Neural cell (in vitro differentiated cells): ENCODE measurements at regions not wholly inside any gene's neighbourhood (a gene's known extent, or its start where the extent isn't known, plus 50 kb on each side); places are given as distances from the start of the nearest gene placed in this dataset.

Experiments used
- H2AFZ ChIP-seq: fragments of 200-600, 300-800 bp; sonication (generic), shearing (Covaris generic); 2 replicates; pipeline ENCODE4 v1.6.0; 2014; ENCODE audit warnings: low read depth, mild to moderate bottlenecking, antibody characterized with exemption, low read length, moderate library complexity
- H3F3A ChIP-seq: fragments of 200-600 bp; shearing (Covaris generic); 2 replicates; pipeline ENCODE4 v1.6.1; 2016; ENCODE audit warnings: mild to moderate bottlenecking, moderate library complexity, mixed read lengths, antibody characterized with exemption, low read length; ENCODE audit not compliant: insufficient read depth, poor library complexity, severe bottlenecking
- H3K27ac ChIP-seq: fragments of 200-600, 300-800 bp; sonication (generic), shearing (Covaris generic); 2 replicates; pipeline ENCODE4 v1.5.1; 2014; ENCODE audit warnings: mild to moderate bottlenecking, low read length, moderate library complexity
- H3K27me3 ChIP-seq: fragments of 300-800, 200-600 bp; sonication (generic), shearing (Covaris generic); 2 replicates; pipeline ENCODE4 v1.6.0; 2014; ENCODE audit warnings: mild to moderate bottlenecking, low read depth, low read length, moderate library complexity; ENCODE audit not compliant: insufficient read depth
- H3K36me3 ChIP-seq: fragments of 300-800, 200-600 bp; sonication (generic), shearing (Covaris generic); 2 replicates; pipeline ENCODE4 v1.5.1; 2014; ENCODE audit warnings: mild to moderate bottlenecking, antibody characterized with exemption, low read length, moderate library complexity; ENCODE audit not compliant: insufficient read depth
- H3K4me2 ChIP-seq: fragments of 300-800, 200-600 bp; sonication (generic), shearing (Covaris generic); 2 replicates; pipeline ENCODE4 v1.6.0; 2014; ENCODE audit warnings: mild to moderate bottlenecking, low read length
- H3K4me3 ChIP-seq: fragments of 300-800, 200-600 bp; sonication (generic), shearing (Covaris generic); 2 replicates; pipeline ENCODE4 v1.5.1; 2014; ENCODE audit warnings: mild to moderate bottlenecking, low read length, moderate library complexity
- H3K79me2 ChIP-seq: fragments of 200-600 bp; shearing (Covaris generic); replicated peaks from 2 replicates; pipeline ENCODE4 v1.6.0; 2014; ENCODE audit warnings: mild to moderate bottlenecking, low read length, moderate library complexity; ENCODE audit not compliant: insufficient read depth
- H3K9ac ChIP-seq: fragments of 300-800, 200-600 bp; sonication (generic), shearing (Covaris generic); 2 replicates; pipeline ENCODE4 v1.6.1; 2016; ENCODE audit warnings: mild to moderate bottlenecking, low read length, mixed read lengths
- H3K9me2 ChIP-seq: fragments of 200-600 bp; shearing (Covaris generic); 2 replicates; pipeline ENCODE4 v1.6.1; 2016; ENCODE audit warnings: mild to moderate bottlenecking, low read length, mixed read lengths; ENCODE audit not compliant: insufficient read depth
- H3K9me3 ChIP-seq: fragments of 200-600, 300-800 bp; sonication (generic), shearing (Covaris generic); 2 replicates; pipeline ENCODE4 v1.6.1; 2016; ENCODE audit warnings: mild to moderate bottlenecking, mixed run types, low read length, moderate library complexity, mixed read lengths
- H4K20me1 ChIP-seq: fragments of 200-600 bp; shearing (Covaris generic); 2 replicates; pipeline ENCODE4 v1.6.1; 2016; ENCODE audit warnings: mild to moderate bottlenecking, mixed run types; ENCODE audit not compliant: insufficient read depth
- CTCF ChIP-seq: fragments of 450-650 bp; IDR thresholded peaks from 2 replicates; pipeline ENCODE4 v1.5.1; 2014; ENCODE audit warnings: antibody characterized with exemption, mild to moderate bottlenecking, moderate library complexity; ENCODE audit not compliant: poor library complexity, severe bottlenecking
- EP300 ChIP-seq: fragments of 450-650 bp; conservative IDR thresholded peaks from 2 replicates; pipeline ENCODE4 v1.6.1; 2014; ENCODE audit warnings: antibody characterized with exemption, mild to moderate bottlenecking, moderate library complexity; ENCODE audit not compliant: poor library complexity, severe bottlenecking
- EZH2 ChIP-seq: fragments of 200-600, 300-800 bp; shearing (Covaris generic), sonication (generic); IDR thresholded peaks from 2 replicates; pipeline ENCODE4 v1.6.1; 2014; ENCODE audit warnings: antibody characterized with exemption, low read length, borderline replicate concordance, mild to moderate bottlenecking; ENCODE audit not compliant: insufficient read depth, poor library complexity, severe bottlenecking
- MXI1 ChIP-seq: fragments of 450-650 bp; conservative IDR thresholded peaks from 2 replicates; pipeline ENCODE4 v1.6.1; 2014; ENCODE audit warnings: antibody characterized with exemption, mild to moderate bottlenecking; ENCODE audit not compliant: poor library complexity, severe bottlenecking
- POLR2AphosphoS5 ChIP-seq: IDR thresholded peaks from 2 replicates; pipeline ENCODE4 v1.6.1; 2012
- RAD21 ChIP-seq: fragments of 450-650 bp; conservative IDR thresholded peaks from 2 replicates; pipeline ENCODE4 v1.6.1; 2014; ENCODE audit warnings: antibody characterized with exemption, mild to moderate bottlenecking, moderate library complexity
- SMC3 ChIP-seq: fragments of 450-650 bp; conservative IDR thresholded peaks from 2 replicates; pipeline ENCODE4 v1.6.1; 2014; ENCODE audit warnings: antibody characterized with exemption, mild to moderate bottlenecking, moderate library complexity; ENCODE audit not compliant: poor library complexity
- TAF1 ChIP-seq: IDR thresholded peaks from 2 replicates; pipeline ENCODE4 v1.6.1; 2012; ENCODE audit warnings: low read depth
- TF ChIP-seq, protein P1 (sequence below): IDR thresholded peaks from 2 replicates; pipeline ENCODE4 v1.6.1; 2012; ENCODE audit warnings: borderline replicate concordance

GRCh38 chr6:114955363-114955762 is 612.5 kb upstream of the HS3ST5 start:
- H2AFZ ChIP-seq, result no peak overlapping the region
- no peak overlapping the region for H3K4me3 ChIP-seq
- H3K4me2 ChIP-seq, result no peak overlapping the region
- TF ChIP-seq POLR2AphosphoS5 (no peak), EP300 (no peak), EZH2 (no peak), CTCF (no peak), TAF1 (no peak), RAD21 (no peak)
- H3K79me2 ChIP-seq, result no peaks in the 10 kb centered on the region
- H3K27me3 ChIP-seq, result no peaks in the 10 kb centered on the region
- no peaks in the 10 kb centered on the region for H3K36me3 ChIP-seq
- no peak overlapping the region for H3K9ac ChIP-seq
- H3K9me3 ChIP-seq, result no peaks in the 10 kb centered on the region
- H4K20me1 ChIP-seq, result no peaks in the 10 kb centered on the region
- no peak overlapping the region for H3K27ac ChIP-seq
- no peaks in the 10 kb centered on the region for H3K9me2 ChIP-seq
- no peaks in the 10 kb centered on the region for H3F3A ChIP-seq

DNA sequence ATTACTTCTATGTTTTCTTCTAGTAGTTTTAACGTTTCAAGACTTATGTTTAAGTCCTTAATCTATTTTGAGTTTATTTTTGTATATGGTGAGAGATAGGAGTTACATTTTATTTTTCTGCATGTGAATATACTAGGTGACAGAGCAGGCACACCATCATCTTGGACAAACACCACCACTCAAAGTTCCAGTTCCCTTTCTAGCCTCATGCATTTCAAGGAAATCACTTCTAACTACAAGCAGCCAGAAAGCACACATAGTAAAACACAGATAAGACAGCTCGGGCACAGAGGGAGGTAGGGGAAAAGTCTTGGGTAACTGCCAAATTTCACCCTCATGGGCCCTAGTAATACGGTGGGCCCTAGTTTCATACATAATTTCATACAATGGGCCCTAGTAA is 609.4 kb upstream of the HS3ST5 start:
- no peaks in the 10 kb centered on the region for H3K79me2 ChIP-seq
- no peak overlapping the region for H3K4me3 ChIP-seq
- H2AFZ ChIP-seq, result no peak overlapping the region
- no peaks in the 10 kb centered on the region for H3K36me3 ChIP-seq
- no peaks in the 10 kb centered on the region for H3K27me3 ChIP-seq
- no peaks in the 10 kb centered on the region for H3F3A ChIP-seq
- H4K20me1 ChIP-seq, result no peaks in the 10 kb centered on the region
- TF ChIP-seq SMC3, result no peak
- TF ChIP-seq TAF1, result no peak
- H3K9ac ChIP-seq, result no peak overlapping the region
- no peaks in the 10 kb centered on the region for H3K9me3 ChIP-seq
- H3K4me2 ChIP-seq, result no peak overlapping the region
- no peak overlapping the region for H3K27ac ChIP-seq
- no peaks in the 10 kb centered on the region for H3K9me2 ChIP-seq

DNA sequence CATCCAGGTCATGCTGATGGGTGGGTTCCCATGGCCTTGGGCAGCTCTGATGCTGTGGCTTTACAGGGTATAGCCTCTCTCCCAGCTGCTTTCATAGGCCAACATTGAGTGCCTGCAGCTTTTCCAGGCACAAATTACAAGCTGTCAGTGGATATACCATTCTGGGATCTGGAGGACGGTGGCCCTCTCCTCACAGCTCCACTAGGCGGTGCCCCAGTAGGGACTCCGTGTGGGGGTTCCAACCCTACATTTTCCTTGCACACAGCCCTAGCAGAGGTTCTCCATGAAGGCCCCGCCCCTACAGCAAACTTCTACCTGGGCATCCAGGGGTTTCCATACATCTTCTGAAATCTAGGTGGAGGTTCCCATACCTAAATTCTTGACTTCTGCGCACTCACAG is 602.6 kb upstream of the HS3ST5 start:
- no peaks in the 10 kb centered on the region for H4K20me1 ChIP-seq
- TF ChIP-seq EP300 (no peak), TAF1 (no peak), MXI1 (no peak), RAD21 (no peak), POLR2AphosphoS5 (no peak), CTCF (no peak)
- TF ChIP-seq, protein P1, sequence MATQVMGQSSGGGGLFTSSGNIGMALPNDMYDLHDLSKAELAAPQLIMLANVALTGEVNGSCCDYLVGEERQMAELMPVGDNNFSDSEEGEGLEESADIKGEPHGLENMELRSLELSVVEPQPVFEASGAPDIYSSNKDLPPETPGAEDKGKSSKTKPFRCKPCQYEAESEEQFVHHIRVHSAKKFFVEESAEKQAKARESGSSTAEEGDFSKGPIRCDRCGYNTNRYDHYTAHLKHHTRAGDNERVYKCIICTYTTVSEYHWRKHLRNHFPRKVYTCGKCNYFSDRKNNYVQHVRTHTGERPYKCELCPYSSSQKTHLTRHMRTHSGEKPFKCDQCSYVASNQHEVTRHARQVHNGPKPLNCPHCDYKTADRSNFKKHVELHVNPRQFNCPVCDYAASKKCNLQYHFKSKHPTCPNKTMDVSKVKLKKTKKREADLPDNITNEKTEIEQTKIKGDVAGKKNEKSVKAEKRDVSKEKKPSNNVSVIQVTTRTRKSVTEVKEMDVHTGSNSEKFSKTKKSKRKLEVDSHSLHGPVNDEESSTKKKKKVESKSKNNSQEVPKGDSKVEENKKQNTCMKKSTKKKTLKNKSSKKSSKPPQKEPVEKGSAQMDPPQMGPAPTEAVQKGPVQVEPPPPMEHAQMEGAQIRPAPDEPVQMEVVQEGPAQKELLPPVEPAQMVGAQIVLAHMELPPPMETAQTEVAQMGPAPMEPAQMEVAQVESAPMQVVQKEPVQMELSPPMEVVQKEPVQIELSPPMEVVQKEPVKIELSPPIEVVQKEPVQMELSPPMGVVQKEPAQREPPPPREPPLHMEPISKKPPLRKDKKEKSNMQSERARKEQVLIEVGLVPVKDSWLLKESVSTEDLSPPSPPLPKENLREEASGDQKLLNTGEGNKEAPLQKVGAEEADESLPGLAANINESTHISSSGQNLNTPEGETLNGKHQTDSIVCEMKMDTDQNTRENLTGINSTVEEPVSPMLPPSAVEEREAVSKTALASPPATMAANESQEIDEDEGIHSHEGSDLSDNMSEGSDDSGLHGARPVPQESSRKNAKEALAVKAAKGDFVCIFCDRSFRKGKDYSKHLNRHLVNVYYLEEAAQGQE, result no peak
- H3K27me3 ChIP-seq, result peaks cover 21% of the 10 kb centered on the region
- no peaks in the 10 kb centered on the region for H3K9me2 ChIP-seq
- no peaks in the 10 kb centered on the region for H3K36me3 ChIP-seq
- H3K9ac ChIP-seq, result no peak overlapping the region
- H3K79me2 ChIP-seq, result no peaks in the 10 kb centered on the region
- no peak overlapping the region for H2AFZ ChIP-seq
- H3K4me2 ChIP-seq, result no peak overlapping the region
- no peaks in the 10 kb centered on the region for H3K9me3 ChIP-seq
- H3F3A ChIP-seq, result no peaks in the 10 kb centered on the region
- no peak overlapping the region for H3K4me3 ChIP-seq
- H3K27ac ChIP-seq, result no peak overlapping the region
